Prostate gland (tissue), 2 donors: ENCODE measurements at regions not wholly inside any gene's neighbourhood (a gene's known extent, or its start where the extent isn't known, plus 50 kb on each side); places are given as distances from the start of the nearest gene placed in this dataset.

Experiments
- CTCF ChIP-seq, 4 experiments: fragments of 200-600 bp in 2 of 4; fragments of 450-650 bp in 2 of 4; sonication (generic) in 2 of 4; IDR thresholded peaks; 1 replicate in 3 of 4; 2 replicates in 1 of 4; pipeline ENCODE4 v1.5.1; 2016 to 2019; ENCODE audit warnings: antibody characterized with exemption in 4 of 4, mild to moderate bottlenecking in 2 of 4, moderate library complexity in 2 of 4
- POLR2A ChIP-seq: fragments of 450-650 bp; IDR thresholded peaks from one replicate; pipeline ENCODE4 v1.6.1; 2016; ENCODE audit warnings: antibody characterized with exemption, mild to moderate bottlenecking
- POLR2AphosphoS5 ChIP-seq: sonication (generic); formaldehyde crosslinking; IDR thresholded peaks from one replicate; pipeline ENCODE4 v1.6.1; 2017; ENCODE audit warnings: antibody characterized with exemption

DNA sequence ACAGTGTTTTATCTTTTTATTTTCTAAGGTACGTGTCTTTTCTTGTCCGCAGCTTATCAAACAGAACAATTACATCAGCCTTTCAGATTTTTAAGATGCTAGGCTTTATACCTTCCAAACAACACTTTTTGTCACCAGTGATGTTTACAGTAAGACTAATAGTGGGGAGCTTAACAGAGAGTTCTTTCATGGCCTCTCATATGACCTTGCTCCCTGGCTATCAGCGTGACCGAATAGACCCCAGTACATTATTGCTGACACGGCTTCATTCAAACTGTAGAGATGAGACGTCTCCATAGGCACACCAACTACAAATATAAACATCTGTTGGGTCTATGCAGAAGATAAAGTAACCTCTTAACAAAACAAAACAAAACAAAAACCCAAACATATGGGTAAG lies 477.6 kb upstream of the KCNMB2 start:
- TF ChIP-seq CTCF (IDR thresholded peaks at IDR 0.05) (no peak), POLR2A (no peak), POLR2AphosphoS5 (no peak)
